ENCODE measurements at regions not wholly inside any gene's neighbourhood (a gene's known extent, or its start where the extent isn't known, plus 50 kb on each side); places are given as distances from the start of the nearest gene placed in this dataset.

GRCh38 chr13:62290542-62290941, 874.9 kb upstream of the PCDH20 start:
- H3K4me3 ChIP-seq (ENCODE audit: low read depth, low read length) = no peak overlapping the region
- no peak for DNase-seq (ENCODE audit: low read depth)
- TF ChIP-seq CTCF (IDR thresholded peaks at IDR 0.05; ENCODE audit: low read depth, low read length, missing control alignments) = no peak
- in situ Hi-C loops (cut with HindIII; ENCODE audit: low sequenced_read_pairs) = no loop called here

GRCh38 chr13:62287764-62288163, 872.1 kb upstream of the PCDH20 start:
- in situ Hi-C loops (cut with HindIII; ENCODE audit: low sequenced_read_pairs) = no loop called here
- no peak for DNase-seq (ENCODE audit: low read depth)
- TF ChIP-seq CTCF (IDR thresholded peaks at IDR 0.05; ENCODE audit: low read depth, low read length, missing control alignments) = no peak
- H3K4me3 ChIP-seq (ENCODE audit: low read depth, low read length) = no peak overlapping the region

GRCh38 chr13:62280590-62280989, 864.9 kb upstream of the PCDH20 start:
- in situ Hi-C loops (cut with HindIII; ENCODE audit: low sequenced_read_pairs) = no loop called here
- TF ChIP-seq CTCF (IDR thresholded peaks at IDR 0.05; ENCODE audit: low read depth, low read length, missing control alignments) = no peak
- no peak overlapping the region for H3K4me3 ChIP-seq (ENCODE audit: low read depth, low read length)
- no peak for DNase-seq (ENCODE audit: low read depth)

GRCh38 chr13:62278271-62278670, 862.6 kb upstream of the PCDH20 start:
- TF ChIP-seq CTCF (IDR thresholded peaks at IDR 0.05; ENCODE audit: low read depth, low read length, missing control alignments) = no peak
- no peak for DNase-seq (ENCODE audit: low read depth)
- no peak overlapping the region for H3K4me3 ChIP-seq (ENCODE audit: low read depth, low read length)
- in situ Hi-C loops (cut with HindIII; ENCODE audit: low sequenced_read_pairs) = no loop called here

GRCh38 chr13:62251734-62252133, 836.1 kb upstream of the PCDH20 start:
- no peak for DNase-seq (ENCODE audit: low read depth)
- in situ Hi-C loops (cut with HindIII; ENCODE audit: low sequenced_read_pairs) = no loop called here

GRCh38 chr13:62250501-62251201, 835.0 kb upstream of the PCDH20 start:
- in situ Hi-C loops (cut with HindIII; ENCODE audit: low sequenced_read_pairs) = no loop called here
- no peak for TF ChIP-seq CTCF (IDR thresholded peaks at IDR 0.05; ENCODE audit: low read depth, low read length, missing control alignments)
- H3K4me3 ChIP-seq (ENCODE audit: low read depth, low read length) = no peak overlapping the region
- no peak for DNase-seq (ENCODE audit: low read depth)

More at GRCh38 chr13:62251734-62252133, 836.1 kb upstream of the PCDH20 start:
- H3K4me3 ChIP-seq (ENCODE audit: low read depth, low read length) = no peak overlapping the region
- no peak for TF ChIP-seq CTCF (IDR thresholded peaks at IDR 0.05; ENCODE audit: low read depth, low read length, missing control alignments)
